GM18502 (cell line): ENCODE measurements at regions not wholly inside any gene's neighbourhood (a gene's known extent, or its start where the extent isn't known, plus 50 kb on each side); places are given as distances from the start of the nearest gene placed in this dataset.
"Not testable (repeated sequence)": the region's sequence is repeated elsewhere in the genome, so short reads cannot be mapped to it uniquely, and the experiment has no call there.

Experiments
- ATAC-seq: cut with Tn5 transposase; IDR thresholded peaks from one replicate; pipeline ENCODE4 v1.9.1; 2021; ENCODE audit warnings: mild to moderate bottlenecking; ENCODE audit not compliant: unreplicated experiment, poor library complexity

GRCh38 chr6:85113934-85114580 is 335.8 kb upstream of the NT5E start:
- no peak for ATAC-seq

- ATAC-seq, result no peak
These were observed 337.3 kb upstream of the NT5E start for GRCh38 chr6:85112540-85112939.

GRCh38 chr6:85111481-85112011 is 338.3 kb upstream of the NT5E start:
- ATAC-seq, result no peak

- ATAC-seq, result no peak
These were observed 338.9 kb upstream of the NT5E start for GRCh38 chr6:85110943-85111342.

- ATAC-seq, result no peak
These were observed 342.2 kb upstream of the NT5E start for GRCh38 chr6:85107701-85108100.

- no peak for ATAC-seq
These were observed 332.6 kb upstream of the TBX18 start for GRCh38 chr6:85096976-85097375.

GRCh38 chr6:85092226-85092625 is 327.8 kb upstream of the TBX18 start:
- no peak for ATAC-seq

- ATAC-seq, result no peak
These were observed 324.9 kb upstream of the TBX18 start for GRCh38 chr6:85089255-85089654.

GRCh38 chr6:85085875-85086274 is 321.5 kb upstream of the TBX18 start:
- no peak for ATAC-seq

GRCh38 chr6:85081102-85081501 is 316.7 kb upstream of the TBX18 start:
- no peak for ATAC-seq

- no peak for ATAC-seq
These were observed 315.4 kb upstream of the TBX18 start for GRCh38 chr6:85079761-85080160.

- ATAC-seq, result no peak
These were observed 313.7 kb upstream of the TBX18 start for GRCh38 chr6:85078058-85078457.

GRCh38 chr6:85077098-85077497 is 312.7 kb upstream of the TBX18 start:
- no peak for ATAC-seq

GRCh38 chr6:85071845-85072244 is 307.4 kb upstream of the TBX18 start:
- ATAC-seq, result not testable (repeated sequence)

- no peak for ATAC-seq
These were observed 305.2 kb upstream of the TBX18 start for GRCh38 chr6:85069577-85069976.

- no peak for ATAC-seq
These were observed 303.8 kb upstream of the TBX18 start for GRCh38 chr6:85068221-85068620.

- no peak for ATAC-seq
These were observed 301.9 kb upstream of the TBX18 start for GRCh38 chr6:85066266-85066665.

- no peak for ATAC-seq
These were observed 301.4 kb upstream of the TBX18 start for GRCh38 chr6:85065831-85066230.

- ATAC-seq, result no peak
These were observed 299.2 kb upstream of the TBX18 start for GRCh38 chr6:85063611-85064010.

GRCh38 chr6:85062884-85063283 is 298.5 kb upstream of the TBX18 start:
- no peak for ATAC-seq

- ATAC-seq, result no peak
These were observed 294.4 kb upstream of the TBX18 start for GRCh38 chr6:85058806-85059205.

- no peak for ATAC-seq
These were observed 285.8 kb upstream of the TBX18 start for GRCh38 chr6:85050149-85050548.
